ENCODE measurements at regions not wholly inside any gene's neighbourhood (a gene's known extent, or its start where the extent isn't known, plus 50 kb on each side); places are given as distances from the start of the nearest gene placed in this dataset.

GRCh38 chr15:58252586-58253323 is 114.6 kb downstream of the AQP9 start:
- intact Hi-C loops (cut with DNase I), result no loop called here
- no peaks in the 10 kb centered on the region for H3K27me3 ChIP-seq
- WGBS, 3 donors, result 64 to 78% (median 66%) methylated on average over 7 of the region's 7 CpGs

DNA sequence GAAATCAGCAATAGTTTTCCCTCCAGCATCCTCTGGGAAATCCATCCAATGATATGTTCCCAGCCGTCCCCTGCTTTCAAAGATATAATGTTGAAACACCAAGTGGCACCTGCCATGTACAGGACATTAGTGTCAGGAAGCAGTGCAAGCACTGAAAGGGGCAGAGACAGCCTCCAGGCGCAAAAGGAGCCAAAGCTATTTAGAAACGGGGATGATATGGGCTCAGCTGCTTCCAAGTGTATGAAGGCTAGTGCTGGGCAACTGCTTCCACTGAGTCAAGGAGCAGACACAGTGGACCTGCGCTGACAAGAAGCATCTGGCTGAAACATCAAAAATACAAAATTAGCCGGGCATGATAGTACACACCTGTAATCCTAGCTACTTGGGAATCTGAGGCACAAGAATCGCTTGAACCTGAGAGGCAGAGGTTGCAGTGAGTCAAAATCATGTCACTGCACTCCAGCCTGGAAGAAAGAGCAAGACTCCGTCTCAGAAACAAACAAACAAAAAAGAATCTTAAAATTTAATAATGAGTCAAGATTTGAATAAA is 119.7 kb downstream of the AQP9 start:
- intact Hi-C loops (cut with DNase I), result no loop called here
- WGBS, 3 donors, result 87 to 90% (median 89%) methylated on average over 7 of the region's 7 CpGs
- Histone ChIP-seq H3K27ac (no peak overlapping the region), H3K36me3 (no peaks in the 10 kb centered on the region), H3K4me3 (no peak overlapping the region), H3K9me3 (no peaks in the 10 kb centered on the region), H3K27me3 (no peaks in the 10 kb centered on the region), H3K4me1 (ENCODE audit: insufficient read depth) (no peaks in the 10 kb centered on the region)
- TF ChIP-seq CTCF (IDR thresholded peaks at IDR 0.05) (no peak), POLR2A (IDR thresholded peaks at IDR 0.05) (no peak), EP300 (IDR thresholded peaks at IDR 0.05) (no peak)
- DNase-seq, result no peak

More at GRCh38 chr15:58252586-58253323, 114.6 kb downstream of the AQP9 start:
- no peak for DNase-seq
- Histone ChIP-seq H3K36me3 (no peaks in the 10 kb centered on the region), H3K4me1 (ENCODE audit: insufficient read depth) (no peaks in the 10 kb centered on the region), H3K27ac (no peak overlapping the region), H3K4me3 (no peak overlapping the region), H3K9me3 (no peaks in the 10 kb centered on the region)
- TF ChIP-seq CTCF (IDR thresholded peaks at IDR 0.05) (no peak), EP300 (IDR thresholded peaks at IDR 0.05) (no peak), POLR2A (IDR thresholded peaks at IDR 0.05) (no peak)

GRCh38 chr15:58258501-58259292 is 120.5 kb downstream of the AQP9 start:
- H3K4me3 ChIP-seq, result no peak overlapping the region

More at GRCh38 chr15:58258501-58259292, 120.5 kb downstream of the AQP9 start:
- intact Hi-C loops (cut with DNase I), result no loop called here
- TF ChIP-seq EP300 (IDR thresholded peaks at IDR 0.05) (no peak), CTCF (IDR thresholded peaks at IDR 0.05) (no peak), POLR2A (IDR thresholded peaks at IDR 0.05) (no peak)
- Histone ChIP-seq H3K9me3 (no peaks in the 10 kb centered on the region), H3K36me3 (no peaks in the 10 kb centered on the region), H3K27me3 (no peaks in the 10 kb centered on the region), H3K27ac (no peak overlapping the region), H3K4me1 (ENCODE audit: insufficient read depth) (no peaks in the 10 kb centered on the region)
- WGBS, 3 donors, result 83 to 89% (median 84%) methylated on average over 7 of the region's 7 CpGs
- DNase-seq, result no peak

All from ovary (tissue), 7 donors.